IMR-90 (cell line): ENCODE measurements at regions not wholly inside any gene's neighbourhood (a gene's known extent, or its start where the extent isn't known, plus 50 kb on each side); places are given as distances from the start of the nearest gene placed in this dataset.
A peak's percentile ranks its signal among the peaks of the same experiment; 100 is the strongest.

Experiments
- ATAC-seq: fragments of 200-7000 bp; cut with Tn5 transposase; 2 replicates; pipeline ENCODE4 v1.9.1; 2020; ENCODE audit warnings: low read depth, mild to moderate bottlenecking, moderate library complexity
- BruUV-seq: library from RNA; stranded (reverse); fragments of 400-500 nt; replicated peaks from 2 replicates; lab custom pipeline; 2021; lab: Mats Ljungman, UMichigan
- CTCF ChIA-PET: fragments of 300-600 bp; formaldehyde crosslinking; extraction: SDS; loops from one replicate; lab custom pipeline; 2021; ENCODE audit warnings: antibody characterized with exemption; lab: Yijun Ruan, JAX
- POLR2A ChIA-PET: fragments of 300-600 bp; sonication (Branson Sonifier 250); formaldehyde crosslinking; loops from one replicate; lab custom pipeline; 2022; ENCODE audit warnings: antibody characterized with exemption; ENCODE audit not compliant: unreplicated experiment; lab: Charles Lee
- DNase-seq: peaks from one replicate; pipeline ENCODE4 v3.0.0; 2013
- H2AFZ ChIP-seq: replicated peaks from 2 replicates; pipeline ENCODE3; 2013; ENCODE audit warnings: low read length, mild to moderate bottlenecking; ENCODE audit not compliant: poor library complexity
- H2AK5ac ChIP-seq: 2 replicates; pipeline ENCODE4 v1.6.1; 2013; ENCODE audit warnings: low read depth, low read length, inconsistent platforms
- H2AK9ac ChIP-seq: replicated peaks from 2 replicates; pipeline ENCODE3; 2013; ENCODE audit warnings: mild to moderate bottlenecking, low read depth, low read length, moderate library complexity; ENCODE audit not compliant: poor library complexity
- H2BK120ac ChIP-seq: 2 replicates; pipeline ENCODE4 v1.6.1; 2013; ENCODE audit warnings: low read depth, low read length, inconsistent platforms
- H2BK15ac ChIP-seq: 3 replicates; pipeline ENCODE4 v1.6.1; 2013; ENCODE audit warnings: low read depth, low read length, inconsistent platforms
- H2BK20ac ChIP-seq: 2 replicates; pipeline ENCODE4 v1.6.1; 2013; ENCODE audit warnings: low read depth, mild to moderate bottlenecking, inconsistent platforms, low read length, moderate library complexity
- H2BK5ac ChIP-seq: 2 replicates; pipeline ENCODE4 v1.6.1; 2013; ENCODE audit warnings: mild to moderate bottlenecking, low read depth, low read length, inconsistent platforms; ENCODE audit not compliant: poor library complexity, severe bottlenecking
- H3K14ac ChIP-seq: replicated peaks from 2 replicates; pipeline ENCODE4 v1.6.1; 2013; ENCODE audit warnings: low read depth, low read length, inconsistent platforms
- H3K18ac ChIP-seq: 2 replicates; pipeline ENCODE4 v1.6.1; 2013; ENCODE audit warnings: low read depth, low read length, control low read depth
- H3K23ac ChIP-seq: 2 replicates; pipeline ENCODE4 v1.6.1; 2013; ENCODE audit warnings: low read depth, low read length, inconsistent platforms
- H3K27ac ChIP-seq: 2 replicates; pipeline ENCODE4 v1.5.1; 2013; ENCODE audit warnings: mild to moderate bottlenecking, control low read depth, low read length; ENCODE audit not compliant: insufficient read depth
- H3K27me3 ChIP-seq: 2 replicates; pipeline ENCODE4 v1.6.1; 2013; ENCODE audit warnings: low read length; ENCODE audit not compliant: control insufficient read depth, insufficient read depth
- H3K36me3 ChIP-seq: 2 replicates; pipeline ENCODE4 v1.6.1; 2013; ENCODE audit warnings: low read length, mixed read lengths; ENCODE audit not compliant: control insufficient read depth, insufficient read depth
- H3K4ac ChIP-seq: 2 replicates; pipeline ENCODE4 v1.6.1; 2013; ENCODE audit warnings: low read depth, low read length, inconsistent platforms
- H3K4me1 ChIP-seq: 2 replicates; pipeline ENCODE4 v1.6.1; 2013; ENCODE audit warnings: low read length, mixed read lengths; ENCODE audit not compliant: control insufficient read depth, insufficient read depth
- H3K4me2 ChIP-seq: 2 replicates; pipeline ENCODE4 v1.6.1; 2013; ENCODE audit warnings: low read depth, mild to moderate bottlenecking, control low read depth, low read length, moderate library complexity
- H3K4me3 ChIP-seq: 2 replicates; pipeline ENCODE4 v1.5.1; 2013; ENCODE audit warnings: low read depth, mild to moderate bottlenecking, control low read depth, low read length, moderate library complexity; ENCODE audit not compliant: insufficient read depth
- H3K56ac ChIP-seq: 2 replicates; pipeline ENCODE4 v1.6.1; 2013; ENCODE audit warnings: low read length, inconsistent platforms; ENCODE audit not compliant: insufficient read depth; ENCODE audit errors: extremely low read depth
- H3K79me1 ChIP-seq, 2 experiments: 2 replicates each; pipeline ENCODE4 v1.6.1; 2013; ENCODE audit warnings: low read length in 2 of 2, inconsistent platforms in 1 of 2, low read depth in 1 of 2
- H3K9ac ChIP-seq: 2 replicates; pipeline ENCODE4 v1.6.1; 2013; ENCODE audit warnings: low read depth, low read length, control low read depth
- H3K9me1 ChIP-seq: 2 replicates; pipeline ENCODE4 v1.6.1; 2013; ENCODE audit warnings: low read length, inconsistent platforms; ENCODE audit not compliant: insufficient read depth
- H3K9me3 ChIP-seq: 2 replicates; pipeline ENCODE4 v1.6.1; 2013; ENCODE audit warnings: low read length; ENCODE audit not compliant: control insufficient read depth, insufficient read depth
- H4K20me1 ChIP-seq: 2 replicates; pipeline ENCODE4 v1.6.1; 2013; ENCODE audit warnings: low read length, inconsistent platforms; ENCODE audit not compliant: insufficient read depth
- H4K5ac ChIP-seq: 2 replicates; pipeline ENCODE4 v1.6.1; 2013; ENCODE audit warnings: mild to moderate bottlenecking, low read depth, low read length, control low read depth
- H4K8ac ChIP-seq, 2 experiments: 2 replicates each; pipeline ENCODE4 v1.6.1; 2013; ENCODE audit warnings: low read depth in 2 of 2, low read length in 2 of 2, control low read depth in 1 of 2, inconsistent platforms in 1 of 2
- H4K91ac ChIP-seq: 2 replicates; pipeline ENCODE4 v1.6.1; 2013; ENCODE audit warnings: low read depth, low read length, inconsistent platforms; ENCODE audit not compliant: insufficient read depth
- BHLHE40 ChIP-seq: fragments of 150-350 bp; IDR thresholded peaks from 2 replicates; pipeline ENCODE4 v1.6.1; 2016; ENCODE audit warnings: mild to moderate bottlenecking, low read depth, low read length
- CHD1 ChIP-seq: IDR thresholded peaks from 2 replicates; pipeline ENCODE4 v1.6.1; 2012; ENCODE audit warnings: low read depth, low read length, improper control_type of control experiment
- CTCF ChIP-seq: conservative IDR thresholded peaks from 2 replicates; pipeline ENCODE4 v1.5.1; 2012; ENCODE audit warnings: mild to moderate bottlenecking, low read depth, low read length, improper control_type of control experiment
- FOS ChIP-seq: fragments of 150-350 bp; IDR thresholded peaks from 2 replicates; pipeline ENCODE4 v1.6.1; 2016; ENCODE audit warnings: low read depth, low read length
- MAFK ChIP-seq: IDR thresholded peaks from 2 replicates; pipeline ENCODE4 v1.6.1; 2012; ENCODE audit warnings: low read depth, low read length, improper control_type of control experiment
- MAZ ChIP-seq: IDR thresholded peaks from 2 replicates; pipeline ENCODE4 v1.6.1; 2012; ENCODE audit warnings: low read depth, mild to moderate bottlenecking, low read length, improper control_type of control experiment, moderate library complexity, borderline replicate concordance
- MXI1 ChIP-seq: IDR thresholded peaks from 2 replicates; pipeline ENCODE4 v1.6.1; 2012; ENCODE audit warnings: low read depth, mild to moderate bottlenecking, low read length, moderate library complexity, borderline replicate concordance
- POLR2A ChIP-seq: IDR thresholded peaks from 2 replicates; pipeline ENCODE4 v1.6.1; 2012; ENCODE audit warnings: mild to moderate bottlenecking, low read depth, low read length
- RAD21 ChIP-seq: IDR thresholded peaks from 2 replicates; pipeline ENCODE4 v1.6.1; 2012; ENCODE audit warnings: low read length, improper control_type of control experiment
- RFX5 ChIP-seq: IDR thresholded peaks from 2 replicates; pipeline ENCODE4 v1.8.0; 2012; ENCODE audit warnings: low read depth, mild to moderate bottlenecking, low read length, moderate library complexity
- SMC3 ChIP-seq: fragments of 150-350 bp; IDR thresholded peaks from 2 replicates; pipeline ENCODE4 v1.6.1; 2016; ENCODE audit warnings: low read depth, mild to moderate bottlenecking, antibody characterized with exemption, low read length, moderate library complexity
- WGBS, 2 experiments: methylation state at CpG; one replicate each; pipeline versions ENCODE4 v1.1.5 to v1.1.7; 2013; ENCODE audit warnings: missing lambda C conversion rate in 2 of 2; ENCODE audit not compliant: insufficient read length in 1 of 2; ENCODE audit errors: extremely low coverage in 2 of 2; 5-methylcytosine and 5-hydroxymethylcytosine counted together
- dilution Hi-C: fragments of 300-500 bp; cut with HindIII; formaldehyde crosslinking; loops from one replicate; pipeline ENCODE4 v1.14.3; 2018; ENCODE audit warnings: low sequenced_read_pairs; ENCODE audit not compliant: unreplicated experiment
- in situ Hi-C: fragments of 300-500 bp; cut with MboI; formaldehyde crosslinking; loops from 3 replicates; pipeline ENCODE4 v1.14.3; 2019; ENCODE audit warnings: low sequenced_read_pairs, inconsistent platforms, mixed read lengths
- intact Hi-C: fragments of 100-400 bp; cut with micrococcal nuclease; formaldehyde crosslinking; loops from 2 replicates; pipeline ENCODE4 v1.10.0; 2022
- TF ChIP-seq, protein P1 (sequence below): fragments of 150-350 bp; IDR thresholded peaks from 2 replicates; pipeline ENCODE4 v1.6.1; 2016; ENCODE audit warnings: low read depth, mild to moderate bottlenecking, low read length, moderate library complexity, borderline replicate concordance
- TF ChIP-seq, protein P2 (sequence below): fragments of 150-350 bp; IDR thresholded peaks from 2 replicates; pipeline ENCODE4 v1.6.1; 2017; ENCODE audit warnings: mild to moderate bottlenecking, antibody characterized with exemption, low read length, low read depth

DNA sequence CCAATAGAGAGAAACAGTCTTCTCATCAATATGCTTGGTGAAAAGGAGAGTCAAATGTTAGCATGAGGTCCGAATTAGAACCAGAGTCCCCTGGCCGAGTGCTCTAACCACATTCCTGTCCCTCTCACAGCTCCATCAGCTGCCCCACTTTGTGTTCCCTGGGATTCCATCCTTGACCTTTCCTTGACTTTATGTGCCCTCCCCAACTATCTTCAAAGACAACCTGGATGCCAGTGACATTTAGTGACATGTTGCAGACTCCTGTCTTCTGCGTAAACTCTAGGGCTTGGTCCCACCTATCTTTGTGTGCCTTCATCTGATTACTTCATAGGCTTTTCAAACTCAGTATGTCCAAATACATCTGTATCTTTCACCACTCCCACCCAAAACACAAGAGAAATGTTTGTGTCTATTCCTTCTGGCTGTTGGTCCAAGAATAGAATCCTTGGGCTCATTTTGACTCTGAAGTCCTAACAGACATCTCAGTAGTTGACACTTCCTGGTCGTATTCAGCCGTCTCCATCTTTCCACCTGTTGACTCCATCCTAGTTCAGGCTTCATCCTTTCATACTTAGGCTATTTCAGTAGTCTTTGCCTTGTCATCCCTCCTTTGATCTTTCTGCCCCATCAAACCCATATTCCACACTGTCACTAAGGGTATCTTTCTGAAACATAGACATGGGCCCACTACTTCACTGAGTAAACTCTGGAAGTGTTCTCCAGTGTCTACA is 101.4 kb upstream of the CD180 start (continued):
- no peak for TF ChIP-seq BHLHE40

- Histone ChIP-seq H3K9me3 (no peaks in the 10 kb centered on the region), H2BK5ac (no peak overlapping the region), H3K9ac (no peak overlapping the region), H3K4me3 (no peak overlapping the region), H3K56ac (no peak overlapping the region), H2BK15ac (no peak overlapping the region), H4K20me1 (no peaks in the 10 kb centered on the region), H3K23ac (no peak overlapping the region), H3K36me3 (no peaks in the 10 kb centered on the region), H2AFZ (no peak overlapping the region), H3K14ac (0 out of 2 replicates have a peak overlapping the region, but pooled peaks have one; percentile 5), H3K18ac (no peak overlapping the region), H2AK9ac (no peak overlapping the region), H4K91ac (no peak overlapping the region), H2AK5ac (no peak overlapping the region), H3K4me1 (peaks cover 4% of the 10 kb centered on the region), H4K5ac (no peak overlapping the region), H3K9me1 (0 out of 2 replicates have a peak, but pooled peaks cover 5% of the 10 kb centered on the region), H2BK20ac (peak overlapping the region; percentile 45; the same call in 1 of the 2 replicates), H3K27me3 (no peaks in the 10 kb centered on the region), H3K27ac (no peak overlapping the region), H3K4ac (no peak overlapping the region), H4K8ac (0 out of 4 replicates have a peak overlapping the region, but pooled peaks of 1 of the 2 experiments have one; percentile 37), H3K4me2 (no peak overlapping the region), H3K79me1 (no peaks in the 10 kb centered on the region), H2BK120ac (no peak overlapping the region)
- in situ Hi-C loops (no loop called here), intact Hi-C loops (no loop called here), dilution Hi-C loops (no loop called here)
- ChIA-PET CTCF (no interaction called here), POLR2A (no interaction called here)
- DNase-seq (no peak), ATAC-seq (no peak)
- BruUV-seq, result no TSS peak
- WGBS, 2 experiments, result no CpG with 5 or more reads among the region's 4 CpGs
- TF ChIP-seq SMC3 (no peak), RFX5 (no peak), BHLHE40 (no peak), FOS (no peak), MAFK (no peak), CTCF (no peak), CHD1 (no peak), MXI1 (no peak), POLR2A (no peak), RAD21 (no peak), MAZ (no peak)
- TF ChIP-seq, protein P1, sequence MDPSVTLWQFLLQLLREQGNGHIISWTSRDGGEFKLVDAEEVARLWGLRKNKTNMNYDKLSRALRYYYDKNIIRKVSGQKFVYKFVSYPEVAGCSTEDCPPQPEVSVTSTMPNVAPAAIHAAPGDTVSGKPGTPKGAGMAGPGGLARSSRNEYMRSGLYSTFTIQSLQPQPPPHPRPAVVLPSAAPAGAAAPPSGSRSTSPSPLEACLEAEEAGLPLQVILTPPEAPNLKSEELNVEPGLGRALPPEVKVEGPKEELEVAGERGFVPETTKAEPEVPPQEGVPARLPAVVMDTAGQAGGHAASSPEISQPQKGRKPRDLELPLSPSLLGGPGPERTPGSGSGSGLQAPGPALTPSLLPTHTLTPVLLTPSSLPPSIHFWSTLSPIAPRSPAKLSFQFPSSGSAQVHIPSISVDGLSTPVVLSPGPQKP, result no peak
- TF ChIP-seq, protein P2, sequence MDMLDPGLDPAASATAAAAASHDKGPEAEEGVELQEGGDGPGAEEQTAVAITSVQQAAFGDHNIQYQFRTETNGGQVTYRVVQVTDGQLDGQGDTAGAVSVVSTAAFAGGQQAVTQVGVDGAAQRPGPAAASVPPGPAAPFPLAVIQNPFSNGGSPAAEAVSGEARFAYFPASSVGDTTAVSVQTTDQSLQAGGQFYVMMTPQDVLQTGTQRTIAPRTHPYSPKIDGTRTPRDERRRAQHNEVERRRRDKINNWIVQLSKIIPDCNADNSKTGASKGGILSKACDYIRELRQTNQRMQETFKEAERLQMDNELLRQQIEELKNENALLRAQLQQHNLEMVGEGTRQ, result no peak
These were observed 100.8 kb upstream of the CD180 start for GRCh38 chr5:67297376-67297775.
